Right lobe of liver (tissue), 4 donors: ENCODE measurements at regions not wholly inside any gene's neighbourhood (a gene's known extent, or its start where the extent isn't known, plus 50 kb on each side); places are given as distances from the start of the nearest gene placed in this dataset.

Experiments
- CTCF ChIP-seq, 4 donors: fragments of 200-600 bp in 3 of 4; fragments of 450-650 bp in 1 of 4; IDR thresholded peaks; one replicate each; pipeline versions ENCODE4 v1.5.1 to v1.8.0; 2016 to 2022; ENCODE audit warnings: antibody characterized with exemption in 4 of 4, mild to moderate bottlenecking in 2 of 4
- POLR2A ChIP-seq: fragments of 450-650 bp; IDR thresholded peaks from one replicate; pipeline ENCODE4 v1.6.1; 2017; ENCODE audit warnings: antibody characterized with exemption, mild to moderate bottlenecking
- donor health status: DM: no; HTN: no; CAD: no.
- donor health status: DM: no; HTN: no; CAD: no.
- donor health status: DM: no; HTN: yes; CAD: no.

GRCh38 chr9:20236676-20237075 is 385.6 kb downstream of the MLLT3 start:
- TF ChIP-seq CTCF (IDR thresholded peaks at IDR 0.05): no peak
- no peak for TF ChIP-seq POLR2A
